Right atrium auricular region (tissue), 2 donors: ENCODE measurements at regions not wholly inside any gene's neighbourhood (a gene's known extent, or its start where the extent isn't known, plus 50 kb on each side); places are given as distances from the start of the nearest gene placed in this dataset.

Source experiments
- DNase-seq: peaks from one replicate; pipeline ENCODE4 v3.0.0-alpha.2; 2019; ENCODE audit warnings: low spot score
- H3K27ac ChIP-seq, 2 donors: fragments of 200-600 bp; sonication (generic); 1 replicate in 1 of 2; 2 replicates in 1 of 2; pipeline ENCODE4 v1.5.1; 2016 to 2019
- H3K27me3 ChIP-seq, 2 donors: fragments of 200-600 bp; sonication (generic); one replicate each; pipeline versions ENCODE4 v1.5.1 to v1.6.0; 2017 to 2019
- H3K36me3 ChIP-seq: fragments of 200-600 bp; sonication (generic); one replicate; pipeline ENCODE4 v1.5.1; 2016
- H3K4me1 ChIP-seq, 2 donors: fragments of 200-600 bp; sonication (generic); one replicate each; pipeline versions ENCODE4 v1.5.1 to v1.6.0; 2017 to 2019
- H3K4me3 ChIP-seq, 2 donors: fragments of 200-600 bp; sonication (generic); 1 replicate in 1 of 2; 2 replicates in 1 of 2; pipeline ENCODE4 v1.5.1; 2017 to 2019; ENCODE audit warnings: mild to moderate bottlenecking in 1 of 2, moderate library complexity in 1 of 2
- H3K9me3 ChIP-seq, 2 donors: fragments of 200-600 bp; sonication (generic); one replicate each; pipeline ENCODE4 v1.5.1; 2019
- CTCF ChIP-seq, 2 donors: fragments of 200-600 bp; sonication (generic); IDR thresholded peaks; one replicate each; pipeline ENCODE4 v1.5.1; 2019; ENCODE audit warnings: antibody characterized with exemption in 2 of 2

- Histone ChIP-seq H3K9me3 (peaks cover 3 to 16% of the 10 kb centered on the region in 2 donors), H3K4me3 (no peak overlapping the region), H3K4me1 (no peaks in the 10 kb centered on the region), H3K27ac (no peak overlapping the region), H3K27me3 (no peaks in the 10 kb centered on the region), H3K36me3 (no peaks in the 10 kb centered on the region)
- no peak for TF ChIP-seq CTCF (IDR thresholded peaks at IDR 0.05)
- DNase-seq = no peak
Observed at GRCh38 chr1:163789911-163790310, 468.2 kb downstream of the NUF2 start.

- H3K36me3 ChIP-seq = no peaks in the 10 kb centered on the region
- no peak overlapping the region for H3K4me3 ChIP-seq
- peaks cover 3 to 16% of the 10 kb centered on the region in 2 donors for H3K9me3 ChIP-seq
- no peaks in the 10 kb centered on the region for H3K4me1 ChIP-seq
- H3K27me3 ChIP-seq = no peaks in the 10 kb centered on the region
- TF ChIP-seq CTCF (IDR thresholded peaks at IDR 0.05) = no peak
- DNase-seq = no peak
- H3K27ac ChIP-seq = no peak overlapping the region
Observed at GRCh38 chr1:163794551-163794950, 472.8 kb downstream of the NUF2 start.

- Histone ChIP-seq H3K4me1 (no peaks in the 10 kb centered on the region), H3K4me3 (no peak overlapping the region), H3K9me3 (peaks cover 3 to 16% of the 10 kb centered on the region in 2 donors), H3K27ac (no peak overlapping the region), H3K27me3 (no peaks in the 10 kb centered on the region), H3K36me3 (no peaks in the 10 kb centered on the region)
- TF ChIP-seq CTCF (IDR thresholded peaks at IDR 0.05) = no peak
- DNase-seq = no peak
Observed at GRCh38 chr1:163796394-163796821, 474.7 kb downstream of the NUF2 start.

- Histone ChIP-seq H3K4me3 (no peak overlapping the region), H3K27ac (no peak overlapping the region), H3K9me3 (peaks cover 0 to 5% of the 10 kb centered on the region in 2 donors), H3K36me3 (no peaks in the 10 kb centered on the region), H3K27me3 (no peaks in the 10 kb centered on the region), H3K4me1 (no peaks in the 10 kb centered on the region)
- TF ChIP-seq CTCF (IDR thresholded peaks at IDR 0.05) = no peak
- no peak for DNase-seq
Observed at GRCh38 chr1:163797816-163798215, 476.1 kb downstream of the NUF2 start.

- no peaks in the 10 kb centered on the region for H3K4me1 ChIP-seq
- no peak for DNase-seq
- H3K9me3 ChIP-seq = no peaks in the 10 kb centered on the region
- H3K4me3 ChIP-seq = no peak overlapping the region
- H3K36me3 ChIP-seq = no peaks in the 10 kb centered on the region
- no peaks in the 10 kb centered on the region for H3K27me3 ChIP-seq
- no peak for TF ChIP-seq CTCF (IDR thresholded peaks at IDR 0.05)
- H3K27ac ChIP-seq = no peak overlapping the region
Observed at GRCh38 chr1:163799190-163799805, 477.5 kb downstream of the NUF2 start.
